IPS DF 6.9 (cell line): ENCODE measurements at regions not wholly inside any gene's neighbourhood (a gene's known extent, or its start where the extent isn't known, plus 50 kb on each side); places are given as distances from the start of the nearest gene placed in this dataset.
A peak's percentile ranks its signal among the peaks of the same experiment; 100 is the strongest.

Experiments
- DNase-seq: peaks from one replicate; pipeline ENCODE4 v3.0.0-alpha.2; 2013; ENCODE audit warnings: low read depth, low spot score
- H3K27ac ChIP-seq: one replicate; pipeline ENCODE4 v1.5.1; 2013; ENCODE audit warnings: low read length, control low read depth
- H3K27me3 ChIP-seq: 2 replicates; pipeline ENCODE4 v1.6.1; 2013; ENCODE audit warnings: mild to moderate bottlenecking, low read length; ENCODE audit not compliant: control insufficient read depth, insufficient read depth
- H3K36me3 ChIP-seq: 2 replicates; pipeline ENCODE4 v1.6.1; 2013; ENCODE audit warnings: low read length; ENCODE audit not compliant: control insufficient read depth, insufficient read depth
- H3K4me1 ChIP-seq: 2 replicates; pipeline ENCODE4 v1.6.1; 2013; ENCODE audit warnings: low read length; ENCODE audit not compliant: control insufficient read depth, insufficient read depth
- H3K4me3 ChIP-seq: 2 replicates; pipeline ENCODE4 v1.5.1; 2013; ENCODE audit warnings: mild to moderate bottlenecking, low read length
- H3K9me3 ChIP-seq: 2 replicates; pipeline ENCODE4 v1.6.1; 2013; ENCODE audit warnings: low read length, inconsistent platforms; ENCODE audit not compliant: control insufficient read depth, insufficient read depth
- WGBS: extraction: QIAGEN DNeasy Blood & Tissue Kit; methylation state at CpG from one replicate; pipeline ENCODE4 v1.1.7; 2013; ENCODE audit warnings: mixed read lengths, missing lambda C conversion rate; ENCODE audit not compliant: insufficient read length, insufficient coverage; 5-methylcytosine and 5-hydroxymethylcytosine counted together

GRCh38 chr18:66346833-66347588, 256.9 kb downstream of the CDH19 start:
- Histone ChIP-seq H3K4me1 (no peaks in the 10 kb centered on the region), H3K9me3 (no peaks in the 10 kb centered on the region), H3K4me3 (no peak overlapping the region), H3K27me3 (no peaks in the 10 kb centered on the region), H3K36me3 (no peaks in the 10 kb centered on the region), H3K27ac (no peak overlapping the region)
- no peak for DNase-seq
- WGBS, result no CpG with 5 or more reads among the region's 1 CpG

DNA sequence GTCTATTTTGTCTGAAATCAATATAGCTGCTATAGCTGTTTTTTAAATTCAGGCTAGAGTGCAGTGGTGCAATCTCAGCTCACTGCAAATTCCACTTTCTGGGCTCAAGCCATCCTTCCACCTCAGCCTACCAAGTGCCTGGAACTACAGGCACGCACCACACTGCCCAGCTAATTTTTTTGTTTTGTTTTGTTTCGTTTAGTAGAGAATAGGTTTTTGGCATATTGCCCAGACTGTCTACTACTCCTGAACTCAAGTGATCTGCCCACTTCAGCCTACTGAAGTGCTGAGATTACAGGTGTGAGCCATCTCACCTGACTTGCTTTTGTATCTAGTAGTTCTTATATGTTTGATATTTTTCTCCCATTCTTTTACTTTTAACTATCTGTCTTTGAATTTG, 259.7 kb downstream of the CDH19 start:
- Histone ChIP-seq H3K27me3 (no peaks in the 10 kb centered on the region), H3K36me3 (no peaks in the 10 kb centered on the region), H3K4me3 (no peak overlapping the region), H3K4me1 (no peaks in the 10 kb centered on the region), H3K27ac (no peak overlapping the region), H3K9me3 (no peaks in the 10 kb centered on the region)
- WGBS, result no CpG with 5 or more reads among the region's 2 CpGs
- no peak for DNase-seq

GRCh38 chr18:66342577-66342976, 261.3 kb downstream of the CDH19 start:
- no peaks in the 10 kb centered on the region for H3K9me3 ChIP-seq
- no peak overlapping the region for H3K4me3 ChIP-seq
- H3K36me3 ChIP-seq, result no peaks in the 10 kb centered on the region
- DNase-seq, result no peak
- no peaks in the 10 kb centered on the region for H3K27me3 ChIP-seq
- H3K27ac ChIP-seq, result no peak overlapping the region
- no peaks in the 10 kb centered on the region for H3K4me1 ChIP-seq

DNA sequence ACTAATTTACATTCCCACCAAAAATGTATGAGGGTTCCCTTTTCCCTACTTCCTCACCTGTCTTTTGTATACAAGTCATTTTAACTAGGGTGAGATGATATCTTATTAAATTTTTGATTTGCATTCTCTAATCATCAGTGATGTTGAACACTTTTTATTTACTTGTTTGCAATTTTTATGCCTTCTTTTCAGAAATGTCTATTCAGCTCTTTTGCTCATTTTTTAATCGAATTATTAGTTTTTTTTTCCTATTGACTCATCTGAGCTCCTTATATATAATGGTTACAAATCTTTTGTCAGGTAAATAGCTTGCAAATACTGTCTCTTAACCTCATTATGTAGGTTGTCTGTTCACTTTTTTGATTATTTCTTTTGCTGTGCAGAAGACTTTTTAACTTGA, 269.4 kb downstream of the CDH19 start:
- no peaks in the 10 kb centered on the region for H3K4me1 ChIP-seq
- no CpG with 5 or more reads among the region's 1 CpG for WGBS
- no peaks in the 10 kb centered on the region for H3K36me3 ChIP-seq
- H3K27ac ChIP-seq, result no peak overlapping the region
- DNase-seq, result no peak
- no peak overlapping the region for H3K4me3 ChIP-seq
- H3K27me3 ChIP-seq, result no peaks in the 10 kb centered on the region
- H3K9me3 ChIP-seq, result no peaks in the 10 kb centered on the region

GRCh38 chr18:66329716-66330115, 274.2 kb downstream of the CDH19 start:
- H3K4me3 ChIP-seq, result no peak overlapping the region
- no peaks in the 10 kb centered on the region for H3K9me3 ChIP-seq
- whole genome bisulfite sequencing, result no CpG with 5 or more reads among the region's 1 CpG

GRCh38 chr18:66328296-66328878, 275.5 kb downstream of the CDH19 start:
- H3K4me1 ChIP-seq, result peaks cover 1% of the 10 kb centered on the region; the same call in 1 of the 2 replicates
- no peaks in the 10 kb centered on the region for H3K27me3 ChIP-seq
- no CpG with 5 or more reads among the region's 4 CpGs for WGBS
- no peak overlapping the region for H3K4me3 ChIP-seq
- H3K9me3 ChIP-seq, result no peaks in the 10 kb centered on the region
- DNase-seq, result no peak
- no peaks in the 10 kb centered on the region for H3K36me3 ChIP-seq
- no peak overlapping the region for H3K27ac ChIP-seq

More at GRCh38 chr18:66329716-66330115, 274.2 kb downstream of the CDH19 start:
- DNase-seq, result no peak
- Histone ChIP-seq H3K27ac (no peak overlapping the region), H3K36me3 (no peaks in the 10 kb centered on the region), H3K27me3 (no peaks in the 10 kb centered on the region), H3K4me1 (peaks cover 1% of the 10 kb centered on the region; the same call in 1 of the 2 replicates)

GRCh38 chr18:66325251-66325650, 278.6 kb downstream of the CDH19 start:
- no peak overlapping the region for H3K4me3 ChIP-seq
- DNase-seq, result no peak
- peaks cover 1% of the 10 kb centered on the region; the same call in 1 of the 2 replicates for H3K4me1 ChIP-seq
- no peaks in the 10 kb centered on the region for H3K27me3 ChIP-seq
- no peak overlapping the region for H3K27ac ChIP-seq
- no peaks in the 10 kb centered on the region for H3K9me3 ChIP-seq
- no CpG with 5 or more reads among the region's 5 CpGs for WGBS
- no peaks in the 10 kb centered on the region for H3K36me3 ChIP-seq

- WGBS, result no CpG with 5 or more reads among the region's 2 CpGs
- Histone ChIP-seq H3K4me1 (peaks cover 1% of the 10 kb centered on the region; the same call in 1 of the 2 replicates), H3K36me3 (no peaks in the 10 kb centered on the region), H3K9me3 (no peaks in the 10 kb centered on the region), H3K27me3 (no peaks in the 10 kb centered on the region), H3K4me3 (no peak overlapping the region), H3K27ac (no peak overlapping the region)
- DNase-seq, result no peak
Measured at GRCh38 chr18:66324616-66325015, 279.3 kb downstream of the CDH19 start.

GRCh38 chr18:66317243-66318090, 286.4 kb downstream of the CDH19 start:
- no peak for DNase-seq
- no peaks in the 10 kb centered on the region; the same call in 1 of the 2 replicates for H3K4me1 ChIP-seq
- H3K36me3 ChIP-seq, result no peaks in the 10 kb centered on the region
- WGBS, result no CpG with 5 or more reads among the region's 1 CpG
- no peaks in the 10 kb centered on the region for H3K27me3 ChIP-seq
- H3K27ac ChIP-seq, result no peak overlapping the region
- H3K4me3 ChIP-seq, result no peak overlapping the region
- no peaks in the 10 kb centered on the region for H3K9me3 ChIP-seq

GRCh38 chr18:66316701-66317100, 287.2 kb downstream of the CDH19 start:
- peak; percentile 25 for DNase-seq
- no peak overlapping the region for H3K27ac ChIP-seq
- H3K27me3 ChIP-seq, result no peaks in the 10 kb centered on the region
- no peaks in the 10 kb centered on the region for H3K36me3 ChIP-seq
- no peaks in the 10 kb centered on the region for H3K9me3 ChIP-seq
- no peak overlapping the region for H3K4me3 ChIP-seq
- WGBS, result no CpG with 5 or more reads among the region's 4 CpGs
- H3K4me1 ChIP-seq, result no peaks in the 10 kb centered on the region; the same call in 1 of the 2 replicates
